Endothelial cell of umbilical vein (primary cell): ENCODE measurements at regions not wholly inside any gene's neighbourhood (a gene's known extent, or its start where the extent isn't known, plus 50 kb on each side); places are given as distances from the start of the nearest gene placed in this dataset.

Source experiments
- BruUV-seq: library from RNA; stranded (reverse); fragments of 400-500 nt; replicated peaks from 2 replicates; lab custom pipeline; 2021; lab: Mats Ljungman, UMichigan
- CTCF ChIA-PET: fragments of 300-600, 350-600 bp; sonication (Branson Sonifier 250); formaldehyde crosslinking; loops from one replicate; lab custom pipeline; 2021; ENCODE audit warnings: antibody characterized with exemption, inconsistent platforms; lab: Charles Lee
- POLR2A ChIA-PET: fragments of 300-600, 350-600 bp; sonication (Branson Sonifier 250); formaldehyde crosslinking; loops from one replicate; lab custom pipeline; 2021; ENCODE audit warnings: antibody characterized with exemption, inconsistent platforms; lab: Charles Lee
- DNase-seq: peaks from one replicate; pipeline ENCODE4 v3.0.0-alpha.2; 2011; ENCODE audit warnings: low read depth, low spot score
- FAIRE-seq: peaks from 2 replicates; lab custom pipeline; 2011; peaks lifted over from hg19 to GRCh38; lab: Jason Lieb, UNC
- H2AFZ ChIP-seq: 2 replicates; pipeline ENCODE4 v1.6.0; 2012; ENCODE audit warnings: low read depth, low read length, control low read depth, inconsistent platforms
- H3K27ac ChIP-seq: 2 replicates; pipeline ENCODE4 v1.5.1; 2011; ENCODE audit warnings: low read depth, mild to moderate bottlenecking, control low read depth, low read length, moderate library complexity; ENCODE audit not compliant: insufficient read depth
- H3K27me3 ChIP-seq, 2 experiments: 2 replicates each; pipeline versions ENCODE4 v1.6.0 to v1.6.1; 2011; ENCODE audit warnings: low read length in 2 of 2, mixed read lengths in 1 of 2; ENCODE audit not compliant: control insufficient read depth in 2 of 2, insufficient read depth in 2 of 2
- H3K36me3 ChIP-seq, 2 experiments: 2 replicates in 1 of 2; 3 replicates in 1 of 2; pipeline ENCODE4 v1.5.1; 2011; ENCODE audit warnings: low read length in 2 of 2, mild to moderate bottlenecking in 1 of 2, moderate library complexity in 1 of 2; ENCODE audit not compliant: control insufficient read depth in 2 of 2, insufficient read depth in 2 of 2; ENCODE audit errors: extremely low read depth in 1 of 2
- H3K4me1 ChIP-seq: 3 replicates; pipeline ENCODE4 v1.5.1; 2011; ENCODE audit warnings: mild to moderate bottlenecking, low read length; ENCODE audit not compliant: control insufficient read depth, insufficient read depth; ENCODE audit errors: extremely low read depth
- H3K4me2 ChIP-seq: 2 replicates; pipeline ENCODE4 v1.6.1; 2011; ENCODE audit warnings: low read length, control low read depth, mixed read lengths; ENCODE audit not compliant: insufficient read depth
- H3K4me3 ChIP-seq, 3 experiments: fragments of 200-600 bp in 1 of 3; sonication (generic), shearing (Covaris generic) in 1 of 3; replicated peaks in 1 of 3; 2 replicates each; pipeline ENCODE4 v1.5.1; 2011 to 2016; ENCODE audit warnings: control low read depth in 3 of 3, low read length in 3 of 3, mild to moderate bottlenecking in 2 of 3, inconsistent platforms in 1 of 3, low read depth in 1 of 3, moderate library complexity in 1 of 3; ENCODE audit not compliant: insufficient read depth in 1 of 3
- H3K79me2 ChIP-seq: 2 replicates; pipeline ENCODE4 v1.6.0; 2012; ENCODE audit warnings: low read length, inconsistent platforms; ENCODE audit not compliant: control insufficient read depth, insufficient read depth
- H3K9ac ChIP-seq: replicated peaks from 2 replicates; pipeline ENCODE3; 2011; ENCODE audit warnings: low read length, control low read depth; ENCODE audit not compliant: insufficient read depth; ENCODE audit errors: extremely low read depth
- H3K9me1 ChIP-seq: replicated peaks from 3 replicates; pipeline ENCODE4 v1.6.0; 2011; ENCODE audit warnings: mild to moderate bottlenecking, low read length; ENCODE audit not compliant: control insufficient read depth, insufficient read depth; ENCODE audit errors: extremely low read depth
- H3K9me3 ChIP-seq: replicated peaks from 2 replicates; pipeline ENCODE4 v1.5.1; 2012; ENCODE audit warnings: low read length, inconsistent platforms; ENCODE audit not compliant: control insufficient read depth, insufficient read depth
- H4K20me1 ChIP-seq: replicated peaks from 2 replicates; pipeline ENCODE3; 2011; ENCODE audit warnings: mild to moderate bottlenecking, low read length; ENCODE audit not compliant: control insufficient read depth, insufficient read depth; ENCODE audit errors: extremely low read depth
- CTCF ChIP-seq, 2 donors: IDR thresholded peaks; 1 replicate in 1 of 2; 2 replicates in 1 of 2; pipeline ENCODE4 v1.5.1; 2011; ENCODE audit warnings: low read length in 2 of 2, mild to moderate bottlenecking in 2 of 2, moderate library complexity in 2 of 2, control low read depth in 1 of 2, inconsistent platforms in 1 of 2, low read depth in 1 of 2; ENCODE audit not compliant: insufficient read depth in 1 of 2; ENCODE audit errors: extremely low read depth in 1 of 2
- EZH2 ChIP-seq: IDR thresholded peaks from 2 replicates; pipeline ENCODE4 v1.6.1; 2012; ENCODE audit warnings: borderline replicate concordance, low read depth, mild to moderate bottlenecking, moderate library complexity, low read length, inconsistent platforms; ENCODE audit not compliant: severe bottlenecking
- FOS ChIP-seq: IDR thresholded peaks from 2 replicates; pipeline ENCODE4 v1.6.1; 2011; ENCODE audit warnings: mild to moderate bottlenecking, low read length, moderate library complexity, borderline replicate concordance; ENCODE audit not compliant: insufficient read depth
- GATA2 ChIP-seq: IDR thresholded peaks from 2 replicates; pipeline ENCODE4 v1.7.0; 2011; ENCODE audit warnings: low read depth, mild to moderate bottlenecking, moderate library complexity, mixed read lengths, low read length; ENCODE audit not compliant: insufficient read length, insufficient read depth
- JUN ChIP-seq: IDR thresholded peaks from 2 replicates; pipeline ENCODE4 v1.6.1; 2011; ENCODE audit warnings: borderline replicate concordance, low read depth; ENCODE audit not compliant: insufficient read length, insufficient read depth
- MAX ChIP-seq: IDR thresholded peaks from 2 replicates; pipeline ENCODE4 v1.6.1; 2011; ENCODE audit not compliant: insufficient read depth, insufficient read length
- MYC ChIP-seq: IDR thresholded peaks from one replicate; pipeline ENCODE4 v1.6.1; 2011; ENCODE audit warnings: mild to moderate bottlenecking, low read depth, low read length
- POLR2A ChIP-seq: IDR thresholded peaks from 2 replicates; pipeline ENCODE4 v1.6.1; 2012; ENCODE audit warnings: low read depth, mild to moderate bottlenecking, control low read depth, low read length
- POLR2AphosphoS5 ChIP-seq: IDR thresholded peaks from 2 replicates; pipeline ENCODE4 v1.6.1; 2012; ENCODE audit warnings: low read depth, mild to moderate bottlenecking, control low read depth, low read length, moderate library complexity; ENCODE audit not compliant: insufficient read depth
- dilution Hi-C: fragments of 300-500 bp; cut with MboI; formaldehyde crosslinking; loops from one replicate; pipeline ENCODE4 v1.15.0; 2019; ENCODE audit warnings: low sequenced_read_pairs; ENCODE audit not compliant: extremely low pct_ligation_motif_present
- intact Hi-C: fragments of 100-400 bp; cut with micrococcal nuclease; formaldehyde crosslinking; loops from one replicate; pipeline ENCODE4 v1.10.0; 2022

GRCh38 chr9:117858561-117858960 lies 154.4 kb downstream of the TLR4 start:
- Histone ChIP-seq H3K4me2 (no peak overlapping the region), H3K9ac (no peak overlapping the region), H3K9me1 (no peaks in the 10 kb centered on the region), H3K79me2 (no peaks in the 10 kb centered on the region), H3K4me1 (no peaks in the 10 kb centered on the region), H3K27ac (no peak overlapping the region), H4K20me1 (no peaks in the 10 kb centered on the region), H2AFZ (no peak overlapping the region), H3K36me3 (no peaks in the 10 kb centered on the region), H3K27me3 (no peaks in the 10 kb centered on the region), H3K4me3 (no peak overlapping the region), H3K9me3 (no peaks in the 10 kb centered on the region)
- ChIA-PET CTCF (no interaction called here), POLR2A (no interaction called here)
- DNase-seq, result no peak
- FAIRE-seq, result no peak
- no peak for TF ChIP-seq MAX
- no peak for TF ChIP-seq POLR2A
- no TSS peak for BruUV-seq
- intact Hi-C loops (no loop called here), dilution Hi-C loops (no loop called here)

GRCh38 chr9:117860849-117861248 lies 156.6 kb downstream of the TLR4 start:
- BruUV-seq, result no TSS peak
- no peaks in the 10 kb centered on the region for H3K79me2 ChIP-seq
- H3K27ac ChIP-seq, result no peak overlapping the region
- ChIA-PET CTCF (no interaction called here), POLR2A (no interaction called here)
- TF ChIP-seq FOS, result no peak
- TF ChIP-seq EZH2, result no peak
- TF ChIP-seq POLR2A, result no peak
- TF ChIP-seq JUN, result no peak
- TF ChIP-seq POLR2AphosphoS5, result no peak
- TF ChIP-seq CTCF (IDR thresholded peaks at IDR 0.05; ENCODE audit: extremely low read depth in 1 of 2, insufficient read depth in 1 of 2, low read depth in 1 of 2, low read length in 2 of 2), result no peak
- TF ChIP-seq GATA2, result no peak
- TF ChIP-seq MYC, result no peak
- no peak for TF ChIP-seq MAX
- no peaks in the 10 kb centered on the region for H3K36me3 ChIP-seq
- no peaks in the 10 kb centered on the region for H3K4me1 ChIP-seq
- intact Hi-C loops, result no loop called here
- dilution Hi-C loops, result no loop called here
- no peak overlapping the region for H3K9ac ChIP-seq
- FAIRE-seq, result no peak
- H4K20me1 ChIP-seq, result no peaks in the 10 kb centered on the region
- no peaks in the 10 kb centered on the region for H3K9me1 ChIP-seq
- no peaks in the 10 kb centered on the region for H3K9me3 ChIP-seq
- no peak for DNase-seq
- no peak overlapping the region for H2AFZ ChIP-seq
- H3K4me3 ChIP-seq, result no peak overlapping the region
- H3K27me3 ChIP-seq, result no peaks in the 10 kb centered on the region
- no peak overlapping the region for H3K4me2 ChIP-seq
